ENCODE measurements at regions not wholly inside any gene's neighbourhood (a gene's known extent, or its start where the extent isn't known, plus 50 kb on each side); places are given as distances from the start of the nearest gene placed in this dataset.

GRCh38 chr11:38562562-38562961 is 1964.5 kb upstream of the RAG2 start (continued):
- no peak for TF ChIP-seq ETS1 (CRISPR knock-in tag; IDR thresholded peaks at IDR 0.05)
- no peak for TF ChIP-seq ARID3A (IDR thresholded peaks at IDR 0.05; ENCODE audit: low read depth, low read length)
- no peak for TF ChIP-seq ZFX (CRISPR knock-in tag; IDR thresholded peaks at IDR 0.05; ENCODE audit: low read depth)
- TF ChIP-seq, protein P1, sequence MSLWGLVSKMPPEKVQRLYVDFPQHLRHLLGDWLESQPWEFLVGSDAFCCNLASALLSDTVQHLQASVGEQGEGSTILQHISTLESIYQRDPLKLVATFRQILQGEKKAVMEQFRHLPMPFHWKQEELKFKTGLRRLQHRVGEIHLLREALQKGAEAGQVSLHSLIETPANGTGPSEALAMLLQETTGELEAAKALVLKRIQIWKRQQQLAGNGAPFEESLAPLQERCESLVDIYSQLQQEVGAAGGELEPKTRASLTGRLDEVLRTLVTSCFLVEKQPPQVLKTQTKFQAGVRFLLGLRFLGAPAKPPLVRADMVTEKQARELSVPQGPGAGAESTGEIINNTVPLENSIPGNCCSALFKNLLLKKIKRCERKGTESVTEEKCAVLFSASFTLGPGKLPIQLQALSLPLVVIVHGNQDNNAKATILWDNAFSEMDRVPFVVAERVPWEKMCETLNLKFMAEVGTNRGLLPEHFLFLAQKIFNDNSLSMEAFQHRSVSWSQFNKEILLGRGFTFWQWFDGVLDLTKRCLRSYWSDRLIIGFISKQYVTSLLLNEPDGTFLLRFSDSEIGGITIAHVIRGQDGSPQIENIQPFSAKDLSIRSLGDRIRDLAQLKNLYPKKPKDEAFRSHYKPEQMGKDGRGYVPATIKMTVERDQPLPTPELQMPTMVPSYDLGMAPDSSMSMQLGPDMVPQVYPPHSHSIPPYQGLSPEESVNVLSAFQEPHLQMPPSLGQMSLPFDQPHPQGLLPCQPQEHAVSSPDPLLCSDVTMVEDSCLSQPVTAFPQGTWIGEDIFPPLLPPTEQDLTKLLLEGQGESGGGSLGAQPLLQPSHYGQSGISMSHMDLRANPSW (CRISPR knock-in tag; IDR thresholded peaks at IDR 0.05; ENCODE audit: borderline replicate concordance), result no peak
- TF ChIP-seq ZFYVE20 (CRISPR knock-in tag; IDR thresholded peaks at IDR 0.05; ENCODE audit: borderline replicate concordance, low read depth), result no peak
- TF ChIP-seq ZSCAN22 (CRISPR knock-in tag; IDR thresholded peaks at IDR 0.05), result no peak
- no peak for TF ChIP-seq ZNF282 (IDR thresholded peaks at IDR 0.05; ENCODE audit: partially characterized antibody)

DNA sequence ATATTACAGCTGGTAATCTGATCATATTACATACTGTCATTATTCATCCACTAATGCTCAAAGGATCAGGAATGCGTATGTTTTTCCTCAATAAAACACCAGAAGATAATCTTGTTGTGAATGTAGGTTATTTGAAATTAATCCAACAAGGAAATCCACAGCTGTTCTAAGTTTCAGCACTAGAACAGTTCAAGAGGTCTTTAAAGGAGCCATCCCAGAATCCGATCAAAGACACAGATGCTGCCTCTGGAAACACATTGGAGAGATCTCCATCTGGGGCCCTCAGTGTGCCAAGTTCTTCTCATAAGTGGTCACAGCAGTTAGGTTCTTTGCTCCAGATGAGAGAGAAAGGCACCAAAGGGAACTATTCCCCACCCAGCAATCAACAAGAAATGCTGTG is 1955.1 kb upstream of the RAG2 start:
- in situ Hi-C loops (cut with HindIII; ENCODE audit: extremely low pct_ligation_motif_present, low pct_unique_long_range_greater_than_20kb), result no loop called here
- no TSS peak for BruUV-seq (replicated peaks)
- no peak for TF ChIP-seq ZBTB8A (CRISPR knock-in tag; IDR thresholded peaks at IDR 0.05; ENCODE audit: borderline replicate concordance, low read depth)
- TF ChIP-seq THAP11 (CRISPR knock-in tag; IDR thresholded peaks at IDR 0.05), result no peak
- no peak for TF ChIP-seq RARA (CRISPR knock-in tag; IDR thresholded peaks at IDR 0.05)
- no peak for TF ChIP-seq FOXC1 (CRISPR knock-in tag; IDR thresholded peaks at IDR 0.05; ENCODE audit: borderline replicate concordance)
- no peak for TF ChIP-seq ARNT (IDR thresholded peaks at IDR 0.05)
- no peak for TF ChIP-seq ZNF256 (CRISPR knock-in tag; conservative IDR thresholded peaks at IDR 0.05)
- TF ChIP-seq KDM1A (CRISPR knock-in tag; IDR thresholded peaks at IDR 0.05), result no peak
- no peak for TF ChIP-seq ATF7-NPFF (CRISPR knock-in tag; IDR thresholded peaks at IDR 0.05; ENCODE audit: low read depth)
- TF ChIP-seq ZNF597 (CRISPR knock-in tag; IDR thresholded peaks at IDR 0.05), result no peak
- TF ChIP-seq ESRRA (CRISPR knock-in tag; IDR thresholded peaks at IDR 0.05; ENCODE audit: low read depth), result no peak
- TF ChIP-seq, protein P2, sequence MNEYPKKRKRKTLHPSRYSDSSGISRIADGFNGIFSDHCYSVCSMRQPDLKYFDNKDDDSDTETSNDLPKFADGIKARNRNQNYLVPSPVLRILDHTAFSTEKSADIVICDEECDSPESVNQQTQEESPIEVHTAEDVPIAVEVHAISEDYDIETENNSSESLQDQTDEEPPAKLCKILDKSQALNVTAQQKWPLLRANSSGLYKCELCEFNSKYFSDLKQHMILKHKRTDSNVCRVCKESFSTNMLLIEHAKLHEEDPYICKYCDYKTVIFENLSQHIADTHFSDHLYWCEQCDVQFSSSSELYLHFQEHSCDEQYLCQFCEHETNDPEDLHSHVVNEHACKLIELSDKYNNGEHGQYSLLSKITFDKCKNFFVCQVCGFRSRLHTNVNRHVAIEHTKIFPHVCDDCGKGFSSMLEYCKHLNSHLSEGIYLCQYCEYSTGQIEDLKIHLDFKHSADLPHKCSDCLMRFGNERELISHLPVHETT (CRISPR knock-in tag; conservative IDR thresholded peaks at IDR 0.05), result no peak

More for the DNA sequence above, 1955.1 kb upstream of the RAG2 start:
- Histone ChIP-seq H3K79me2 (ENCODE audit: insufficient read depth, low read length) (no peaks in the 10 kb centered on the region), H3K4me1 (ENCODE audit: insufficient read depth, low read length) (no peaks in the 10 kb centered on the region), H3K36me3 (replicated peaks in 1 of 2; ENCODE audit: control insufficient read depth in 1 of 2, insufficient read depth in 2 of 2, low read length in 2 of 2) (no peaks in the 10 kb centered on the region), H3K27me3 (ENCODE audit: control insufficient read depth in 1 of 2, insufficient read depth in 2 of 2, low read length in 2 of 2) (no peaks in the 10 kb centered on the region), H4K20me1 (ENCODE audit: insufficient read depth, low read length) (no peaks in the 10 kb centered on the region), H3K4me3 (replicated peaks in 1 of 3; ENCODE audit: insufficient read depth in 1 of 3, low read depth in 2 of 3, low read length in 3 of 3) (no peak overlapping the region), H3K27ac (ENCODE audit: extremely low read length, insufficient read depth, low read length) (no peak overlapping the region), H3K4me2 (ENCODE audit: low read depth, low read length) (no peak overlapping the region), H3K9me3 (ENCODE audit: low read length) (peaks cover 9% of the 10 kb centered on the region), H2AFZ (ENCODE audit: low read length) (no peak overlapping the region), H3K9ac (ENCODE audit: insufficient read depth, low read depth, low read length) (no peak overlapping the region)
- FAIRE-seq (no peak), ATAC-seq (no peak), DNase-seq (ENCODE audit: low spot score) (no peak)
- intact Hi-C loops (cut with micrococcal nuclease; ENCODE audit: unreplicated experiment), result no loop called here
- 0% methylated on average over 2 of the region's 2 CpGs for WGBS (ENCODE audit: low lambda C conversion rate)
- ChIA-PET CTCF (ENCODE audit: low intra/inter-chr PET ratio, low total read pairs) (no interaction called here), POLR2A (no interaction called here)

Measured in HepG2 (cell line).